ENCODE measurements at regions not wholly inside any gene's neighbourhood (a gene's known extent, or its start where the extent isn't known, plus 50 kb on each side); places are given as distances from the start of the nearest gene placed in this dataset.

DNA sequence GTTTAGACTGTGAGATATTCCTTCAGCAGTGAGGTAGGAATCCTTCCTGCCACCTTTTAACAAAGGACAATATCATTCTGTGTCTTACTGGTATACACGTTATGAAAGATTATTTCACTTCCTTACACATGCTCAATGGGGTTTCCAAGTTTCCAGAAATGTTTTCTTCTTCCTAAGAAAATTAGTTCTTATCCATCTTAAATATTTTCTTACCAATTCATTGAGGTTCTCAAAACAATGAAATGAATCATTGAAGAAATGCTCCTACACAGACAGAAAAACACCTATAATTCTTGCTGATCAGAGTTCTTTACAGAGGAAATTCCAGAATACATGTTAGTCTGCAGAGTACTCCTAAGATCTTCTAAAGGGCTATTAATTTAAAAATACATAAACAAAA, 51.4 kb upstream of the SEC61G start:
- no peak overlapping the region for H3K27ac ChIP-seq
- TF ChIP-seq, protein P1, sequence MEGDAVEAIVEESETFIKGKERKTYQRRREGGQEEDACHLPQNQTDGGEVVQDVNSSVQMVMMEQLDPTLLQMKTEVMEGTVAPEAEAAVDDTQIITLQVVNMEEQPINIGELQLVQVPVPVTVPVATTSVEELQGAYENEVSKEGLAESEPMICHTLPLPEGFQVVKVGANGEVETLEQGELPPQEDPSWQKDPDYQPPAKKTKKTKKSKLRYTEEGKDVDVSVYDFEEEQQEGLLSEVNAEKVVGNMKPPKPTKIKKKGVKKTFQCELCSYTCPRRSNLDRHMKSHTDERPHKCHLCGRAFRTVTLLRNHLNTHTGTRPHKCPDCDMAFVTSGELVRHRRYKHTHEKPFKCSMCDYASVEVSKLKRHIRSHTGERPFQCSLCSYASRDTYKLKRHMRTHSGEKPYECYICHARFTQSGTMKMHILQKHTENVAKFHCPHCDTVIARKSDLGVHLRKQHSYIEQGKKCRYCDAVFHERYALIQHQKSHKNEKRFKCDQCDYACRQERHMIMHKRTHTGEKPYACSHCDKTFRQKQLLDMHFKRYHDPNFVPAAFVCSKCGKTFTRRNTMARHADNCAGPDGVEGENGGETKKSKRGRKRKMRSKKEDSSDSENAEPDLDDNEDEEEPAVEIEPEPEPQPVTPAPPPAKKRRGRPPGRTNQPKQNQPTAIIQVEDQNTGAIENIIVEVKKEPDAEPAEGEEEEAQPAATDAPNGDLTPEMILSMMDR (conservative IDR thresholded peaks at IDR 0.05) = no peak
- TF ChIP-seq ZFX (IDR thresholded peaks at IDR 0.05) = no peak

DNA sequence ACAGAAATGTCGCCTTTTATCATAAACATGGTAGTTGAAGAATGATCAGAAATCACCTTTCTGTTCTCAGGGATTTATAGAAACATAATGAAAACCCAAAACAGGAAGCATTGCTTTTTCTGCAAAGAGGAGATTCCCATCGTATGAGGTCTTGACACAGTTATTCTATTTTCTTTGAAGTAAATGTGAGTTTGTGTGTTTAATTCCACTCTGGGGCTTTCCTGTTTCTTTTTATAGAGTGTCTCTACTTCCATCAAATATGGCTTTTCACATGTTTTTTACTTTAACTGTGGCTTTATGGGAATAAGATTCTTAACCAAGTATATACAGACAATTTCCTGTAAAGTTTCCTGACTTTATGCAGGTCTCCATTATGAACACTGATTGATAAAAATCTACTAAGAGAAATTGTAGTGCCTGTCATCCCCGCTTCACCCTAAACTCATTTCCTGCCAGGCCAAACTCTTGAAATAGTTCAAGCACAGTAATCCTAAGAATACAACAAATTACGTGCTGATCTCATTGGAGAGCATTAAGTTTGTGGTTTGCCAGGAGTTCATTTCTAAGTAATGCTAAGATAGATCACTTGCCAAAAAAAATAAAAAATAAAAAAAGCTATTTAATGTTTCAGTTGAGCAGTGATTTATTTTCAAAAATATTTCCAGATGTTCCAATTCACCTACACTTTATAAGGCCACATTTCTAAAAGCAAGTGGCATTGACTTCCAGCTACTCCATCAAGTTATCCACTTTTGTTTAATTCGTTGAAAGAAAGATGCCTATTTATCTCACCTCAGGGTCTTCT, 52.2 kb upstream of the SEC61G start:
- no peak overlapping the region for H3K27ac ChIP-seq
- no peak for TF ChIP-seq ZFX (IDR thresholded peaks at IDR 0.05)
- TF ChIP-seq, protein P1 (conservative IDR thresholded peaks at IDR 0.05) = no peak

DNA sequence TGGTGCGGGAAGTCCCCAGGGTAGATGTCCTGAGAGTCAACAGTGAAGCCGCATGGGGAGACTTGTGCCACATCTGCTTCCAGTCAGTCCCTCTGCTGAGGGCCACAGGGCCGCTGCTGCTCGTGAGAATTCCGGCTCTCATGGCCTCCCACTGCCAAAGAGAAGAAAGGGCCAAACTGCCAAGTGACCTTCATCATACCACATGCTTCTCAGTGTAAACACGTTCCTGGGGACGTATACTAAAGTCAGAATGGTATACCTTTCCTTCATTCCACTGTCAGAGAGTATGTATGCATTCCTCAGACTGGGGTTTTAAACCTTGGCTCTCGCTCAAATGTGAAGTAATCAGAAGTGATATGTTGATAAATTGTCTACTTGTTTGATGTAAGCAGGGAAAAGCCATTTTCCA, 52.8 kb upstream of the SEC61G start:
- no peak overlapping the region for H3K27ac ChIP-seq
- TF ChIP-seq ZFX (IDR thresholded peaks at IDR 0.05) = no peak
- TF ChIP-seq, protein P1 (conservative IDR thresholded peaks at IDR 0.05) = no peak

DNA sequence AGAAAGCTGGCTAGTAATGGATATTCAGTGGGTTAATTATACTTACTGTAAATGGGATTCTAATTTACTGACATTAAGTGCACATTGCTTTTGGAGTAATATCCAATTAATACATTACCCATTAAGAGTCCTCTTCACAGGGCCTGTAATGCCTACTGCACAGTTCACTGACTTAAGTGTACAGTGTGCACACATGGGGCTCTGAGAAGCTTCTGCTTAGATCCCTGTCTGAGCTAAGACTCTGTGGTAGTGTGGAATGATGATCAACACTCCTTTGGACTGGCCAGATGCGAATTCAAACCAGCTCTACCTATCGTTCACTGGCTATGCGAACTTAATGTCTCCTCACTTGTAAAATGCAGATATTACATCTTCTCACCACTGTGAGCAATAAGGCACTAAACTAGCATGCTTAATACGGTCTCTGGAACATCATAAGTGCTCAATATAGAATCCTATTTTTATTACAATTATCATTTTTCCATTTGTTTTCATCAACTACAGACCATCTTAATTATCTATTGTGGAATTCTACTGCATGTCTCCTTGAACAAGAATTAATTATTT, 53.8 kb upstream of the SEC61G start:
- no peak overlapping the region for H3K27ac ChIP-seq
- TF ChIP-seq ZFX (IDR thresholded peaks at IDR 0.05) = no peak
- TF ChIP-seq, protein P1 (conservative IDR thresholded peaks at IDR 0.05) = no peak

DNA sequence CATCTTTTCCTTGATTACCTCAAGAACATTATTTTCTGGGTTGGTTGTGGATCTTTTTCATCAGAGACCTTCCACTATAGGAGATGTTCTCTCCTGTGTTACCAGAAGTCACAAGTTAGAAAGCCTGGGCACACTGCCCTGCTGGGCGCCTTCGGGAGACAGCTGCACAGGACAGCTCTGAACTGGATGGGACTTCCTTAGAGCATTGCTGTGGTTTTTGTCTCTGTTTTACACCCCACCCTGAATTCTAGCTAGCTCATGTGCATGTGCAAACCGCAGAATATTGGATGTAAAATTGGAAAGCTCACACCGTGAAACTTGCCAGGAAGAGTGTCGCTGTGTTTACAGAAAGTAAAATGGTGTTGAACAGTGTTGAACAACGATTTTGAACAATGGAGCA, 54.4 kb upstream of the SEC61G start:
- H3K27ac ChIP-seq = no peak overlapping the region

DNA sequence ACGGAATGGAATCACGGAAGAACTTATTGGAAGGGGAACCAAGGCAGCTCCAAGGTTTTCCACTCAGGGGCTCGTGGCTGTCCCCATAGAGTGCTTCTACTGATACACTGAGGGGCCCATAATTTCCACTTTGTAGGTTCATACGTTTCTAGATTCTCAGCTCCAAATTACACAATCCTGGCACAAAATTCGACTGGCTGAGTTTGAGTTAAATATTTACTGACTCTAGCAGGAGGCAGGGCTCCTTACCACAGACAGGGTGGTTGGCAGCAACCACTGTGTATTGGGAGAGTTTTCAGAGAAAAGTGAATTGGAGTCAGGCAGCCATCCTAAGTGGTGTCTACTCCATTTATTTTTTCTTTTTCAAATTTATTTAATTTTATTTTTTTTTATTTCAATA, 55.4 kb upstream of the SEC61G start:
- no peak overlapping the region for H3K27ac ChIP-seq
- no peak for TF ChIP-seq ZFX (IDR thresholded peaks at IDR 0.05)
- TF ChIP-seq, protein P1 (conservative IDR thresholded peaks at IDR 0.05) = no peak

More for the DNA sequence above, 54.4 kb upstream of the SEC61G start:
- TF ChIP-seq, protein P1 (conservative IDR thresholded peaks at IDR 0.05) = no peak
- TF ChIP-seq ZFX (IDR thresholded peaks at IDR 0.05) = no peak

DNA sequence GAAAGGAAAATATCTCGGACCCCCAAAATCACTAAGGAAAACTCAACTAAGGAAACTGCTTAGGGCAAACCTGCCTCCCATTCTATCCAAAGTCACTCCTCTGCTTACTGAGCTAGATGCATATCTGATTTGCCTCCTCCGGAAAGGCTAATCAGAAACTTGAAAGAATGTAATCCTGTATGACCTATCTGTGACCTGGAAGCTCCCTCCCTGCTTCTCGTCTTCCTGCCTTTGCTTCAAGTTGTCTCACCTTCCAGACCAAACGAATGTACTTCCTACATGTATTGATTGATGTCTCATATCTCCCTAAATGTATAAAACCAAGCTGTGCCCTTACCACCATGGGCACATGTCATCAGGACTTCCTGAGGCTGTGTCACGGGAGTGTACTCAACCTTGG, 58.1 kb upstream of the SEC61G start:
- TF ChIP-seq ZFX (IDR thresholded peaks at IDR 0.05) = no peak
- TF ChIP-seq, protein P1 (conservative IDR thresholded peaks at IDR 0.05) = no peak
- no peak overlapping the region for H3K27ac ChIP-seq

Data from C4-2B (cell line).